ENCODE measurements at regions not wholly inside any gene's neighbourhood (a gene's known extent, or its start where the extent isn't known, plus 50 kb on each side); places are given as distances from the start of the nearest gene placed in this dataset.

DNA sequence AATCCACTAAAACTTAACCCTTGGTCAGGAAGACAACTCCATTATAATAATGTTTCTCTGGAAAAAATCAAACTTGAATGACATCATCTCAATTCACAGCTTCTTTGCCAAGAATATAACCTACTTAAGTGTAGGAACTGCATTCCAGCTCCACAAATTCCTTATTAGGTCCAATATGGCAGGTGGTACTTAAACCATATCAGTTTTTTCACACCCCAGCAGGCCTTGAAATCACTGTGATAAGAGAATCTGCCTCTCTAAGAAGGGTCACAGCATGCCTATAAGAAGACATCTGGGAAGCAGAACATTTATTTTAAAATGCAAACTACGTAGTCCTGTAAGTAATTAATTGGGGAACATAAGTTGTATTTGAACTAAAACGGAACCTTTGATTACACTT is 687.8 kb downstream of the DIAPH3 start:
- TF ChIP-seq, protein P1, sequence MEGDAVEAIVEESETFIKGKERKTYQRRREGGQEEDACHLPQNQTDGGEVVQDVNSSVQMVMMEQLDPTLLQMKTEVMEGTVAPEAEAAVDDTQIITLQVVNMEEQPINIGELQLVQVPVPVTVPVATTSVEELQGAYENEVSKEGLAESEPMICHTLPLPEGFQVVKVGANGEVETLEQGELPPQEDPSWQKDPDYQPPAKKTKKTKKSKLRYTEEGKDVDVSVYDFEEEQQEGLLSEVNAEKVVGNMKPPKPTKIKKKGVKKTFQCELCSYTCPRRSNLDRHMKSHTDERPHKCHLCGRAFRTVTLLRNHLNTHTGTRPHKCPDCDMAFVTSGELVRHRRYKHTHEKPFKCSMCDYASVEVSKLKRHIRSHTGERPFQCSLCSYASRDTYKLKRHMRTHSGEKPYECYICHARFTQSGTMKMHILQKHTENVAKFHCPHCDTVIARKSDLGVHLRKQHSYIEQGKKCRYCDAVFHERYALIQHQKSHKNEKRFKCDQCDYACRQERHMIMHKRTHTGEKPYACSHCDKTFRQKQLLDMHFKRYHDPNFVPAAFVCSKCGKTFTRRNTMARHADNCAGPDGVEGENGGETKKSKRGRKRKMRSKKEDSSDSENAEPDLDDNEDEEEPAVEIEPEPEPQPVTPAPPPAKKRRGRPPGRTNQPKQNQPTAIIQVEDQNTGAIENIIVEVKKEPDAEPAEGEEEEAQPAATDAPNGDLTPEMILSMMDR (IDR thresholded peaks at IDR 0.05; ENCODE audit: borderline replicate concordance, control extremely low read depth, extremely low read depth, insufficient read depth, missing control alignments): no peak
- in situ Hi-C loops (cut with MboI; ENCODE audit: low sequenced_read_pairs, unreplicated experiment): no loop called here

DNA sequence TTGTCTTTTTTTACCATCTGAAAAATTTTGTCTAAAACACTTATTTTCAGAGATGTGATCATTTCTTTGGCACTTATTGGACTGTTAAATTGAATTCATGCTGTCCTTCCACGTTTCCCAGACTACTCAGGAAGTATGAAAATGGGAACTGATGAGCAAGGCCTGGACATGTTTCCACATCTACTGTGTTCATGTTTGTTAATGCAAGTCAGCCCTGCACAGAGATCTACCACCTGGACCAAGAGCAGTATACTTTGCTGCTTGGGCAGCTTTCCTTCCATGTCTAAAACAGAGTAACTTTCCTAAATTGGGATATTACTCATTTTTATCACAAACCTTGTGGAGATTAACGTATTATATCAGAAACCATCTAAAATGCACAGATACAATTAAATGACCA is 687.4 kb downstream of the DIAPH3 start:
- no peak for DNase-seq (ENCODE audit: low spot score)
- TF ChIP-seq, protein P1 (IDR thresholded peaks at IDR 0.05; ENCODE audit: borderline replicate concordance, control extremely low read depth, extremely low read depth, insufficient read depth, missing control alignments): no peak
- in situ Hi-C loops (cut with MboI; ENCODE audit: low sequenced_read_pairs, unreplicated experiment): no loop called here

More for the DNA sequence above, 687.8 kb downstream of the DIAPH3 start:
- no peak for DNase-seq (ENCODE audit: low spot score)

DNA sequence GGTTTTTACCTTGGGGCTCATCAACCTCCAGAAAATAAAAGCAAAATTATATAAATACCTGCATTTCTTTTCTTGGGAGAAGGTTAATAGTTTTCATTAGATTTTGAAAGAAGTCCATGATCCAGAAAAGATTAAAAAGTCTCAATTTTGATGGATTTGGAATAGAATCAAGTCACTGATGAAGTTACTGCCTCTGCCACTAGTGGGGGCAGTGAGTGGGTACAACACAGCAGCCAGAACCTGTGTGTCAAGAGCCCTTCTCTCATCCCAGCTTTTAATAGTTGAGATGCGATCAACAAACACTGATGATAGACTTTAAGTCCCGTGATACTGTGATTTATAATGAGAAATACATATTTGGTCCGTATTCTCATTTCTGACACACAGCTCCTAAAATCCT is 686.7 kb downstream of the DIAPH3 start:
- TF ChIP-seq, protein P1 (IDR thresholded peaks at IDR 0.05; ENCODE audit: borderline replicate concordance, control extremely low read depth, extremely low read depth, insufficient read depth, missing control alignments): no peak
- DNase-seq (ENCODE audit: low spot score): no peak
- in situ Hi-C loops (cut with MboI; ENCODE audit: low sequenced_read_pairs, unreplicated experiment): no loop called here

DNA sequence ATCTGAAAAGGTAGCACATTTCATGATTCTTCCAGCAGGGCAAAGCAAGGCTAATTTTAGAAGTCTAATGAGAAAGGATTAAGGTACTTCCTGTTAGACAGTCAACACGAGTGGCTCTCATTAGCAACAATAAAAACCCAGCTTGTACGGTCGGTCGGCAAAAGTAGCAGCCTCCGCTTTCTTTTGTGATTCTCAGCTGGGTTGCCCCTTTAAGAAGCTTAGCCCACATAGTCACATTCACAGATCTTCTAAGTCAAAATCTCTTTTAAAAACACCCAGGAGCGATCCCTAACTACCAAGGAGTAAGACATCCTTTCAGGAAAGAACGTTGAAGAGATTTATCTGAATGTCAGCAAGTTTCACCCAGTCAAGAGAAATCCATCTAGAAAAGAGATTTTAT is 684.8 kb downstream of the DIAPH3 start:
- in situ Hi-C loops (cut with MboI; ENCODE audit: low sequenced_read_pairs, unreplicated experiment): no loop called here
- TF ChIP-seq, protein P1 (IDR thresholded peaks at IDR 0.05; ENCODE audit: borderline replicate concordance, control extremely low read depth, extremely low read depth, insufficient read depth, missing control alignments): no peak
- no peak for DNase-seq (ENCODE audit: low spot score)

DNA sequence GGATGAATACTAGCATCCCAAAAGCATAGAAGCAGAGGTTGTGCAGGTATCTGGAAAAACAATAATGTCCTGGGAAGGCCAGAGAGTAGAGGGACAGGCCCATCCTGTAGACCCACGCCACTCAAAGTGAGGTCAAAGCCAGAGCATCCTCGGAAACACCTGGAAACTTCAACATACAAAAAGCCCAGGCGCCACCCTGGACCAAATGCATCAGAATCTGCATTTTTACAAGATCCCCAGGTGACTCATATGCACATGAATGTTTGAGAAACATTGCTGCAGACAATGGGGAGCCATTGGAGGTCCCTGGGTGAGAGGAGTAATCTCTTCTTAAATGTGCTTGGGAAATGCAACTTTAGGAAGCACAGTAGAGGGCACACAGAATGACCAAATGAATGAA is 684.1 kb downstream of the DIAPH3 start:
- DNase-seq (ENCODE audit: low spot score): no peak
- in situ Hi-C loops (cut with MboI; ENCODE audit: low sequenced_read_pairs, unreplicated experiment): no loop called here
- TF ChIP-seq, protein P1 (IDR thresholded peaks at IDR 0.05; ENCODE audit: borderline replicate concordance, control extremely low read depth, extremely low read depth, insufficient read depth, missing control alignments): no peak

DNA sequence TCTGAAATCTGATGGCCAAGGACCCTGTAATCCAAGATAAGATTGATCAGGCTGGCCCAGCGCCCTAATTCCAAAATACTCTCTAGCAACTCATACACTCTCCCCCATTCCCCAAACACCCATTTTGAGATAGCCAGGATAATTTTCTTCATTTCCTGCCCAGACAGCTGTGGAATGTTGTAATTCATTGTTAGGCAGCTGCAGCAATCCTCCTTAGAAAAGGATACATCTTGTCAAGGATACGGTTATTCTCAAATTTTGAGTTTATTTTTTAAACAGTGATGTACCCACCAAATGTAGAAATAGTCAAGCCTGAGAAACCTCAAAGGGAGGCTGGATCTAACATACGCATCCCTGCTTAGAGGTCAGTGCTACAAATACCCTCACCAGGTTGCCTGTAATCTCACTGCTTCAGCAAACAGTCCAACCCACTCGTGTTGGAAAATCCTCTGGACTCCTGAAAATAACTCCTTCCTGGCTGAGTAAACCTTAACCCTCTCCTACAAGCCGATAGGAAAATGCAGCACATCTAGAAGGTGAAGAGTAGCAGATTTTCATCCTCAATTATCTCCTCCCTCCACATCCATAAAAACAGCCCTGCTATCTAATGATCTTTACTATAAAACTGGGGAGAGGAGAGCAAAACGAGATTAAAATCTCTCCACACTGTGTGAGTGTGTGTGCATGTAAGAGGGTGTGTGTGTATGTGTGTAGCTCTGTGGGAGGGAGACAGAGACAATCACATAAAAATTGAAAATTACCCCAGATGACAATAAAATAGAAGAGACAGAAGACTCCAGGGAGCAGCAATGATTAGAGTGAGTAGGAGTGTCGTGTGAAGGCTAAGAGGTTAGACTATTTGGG is 683.1 kb downstream of the DIAPH3 start:
- TF ChIP-seq, protein P1 (IDR thresholded peaks at IDR 0.05; ENCODE audit: borderline replicate concordance, control extremely low read depth, extremely low read depth, insufficient read depth, missing control alignments): no peak
- in situ Hi-C loops (cut with MboI; ENCODE audit: low sequenced_read_pairs, unreplicated experiment): no loop called here
- no peak for DNase-seq (ENCODE audit: low spot score)
